GM23338 (cell line): ENCODE measurements at regions not wholly inside any gene's neighbourhood (a gene's known extent, or its start where the extent isn't known, plus 50 kb on each side); places are given as distances from the start of the nearest gene placed in this dataset.

Experiments
- CREB1 ChIP-seq: fragments of 250-450 bp; sonication (Bioruptor Pico); IDR thresholded peaks from 2 replicates; pipeline ENCODE4 v1.5.0; 2020; ENCODE audit warnings: low read depth, mild to moderate bottlenecking, moderate library complexity
- CTCF ChIP-seq, 2 experiments: fragments of 200-600 bp in 1 of 2; sonication (generic) in 1 of 2; conservative IDR thresholded peaks; 2 replicates each; pipeline versions ENCODE4 v1.5.1 to v1.6.1; 2016 to 2017; ENCODE audit warnings: antibody characterized with exemption in 2 of 2, low read depth in 2 of 2, mild to moderate bottlenecking in 2 of 2, moderate library complexity in 1 of 2
- ETS1 ChIP-seq: IDR thresholded peaks from 2 replicates; pipeline ENCODE4 v1.6.1; 2016; ENCODE audit warnings: antibody characterized with exemption
- EZH2 ChIP-seq: fragments of 200-600 bp; sonication (generic); IDR thresholded peaks from one replicate; pipeline ENCODE4 v1.8.0; 2017; ENCODE audit warnings: antibody characterized with exemption, mild to moderate bottlenecking, low read depth; ENCODE audit not compliant: unreplicated experiment
- EZH2phosphoT487 ChIP-seq: fragments of 200-600 bp; sonication (generic); IDR thresholded peaks from one replicate; pipeline ENCODE4 v1.8.1; 2018; ENCODE audit warnings: antibody characterized with exemption; ENCODE audit not compliant: unreplicated experiment
- JUNB ChIP-seq: IDR thresholded peaks from one replicate; pipeline ENCODE4 v1.6.1; 2016; ENCODE audit warnings: antibody characterized with exemption; ENCODE audit not compliant: unreplicated experiment
- NANOG ChIP-seq: IDR thresholded peaks from 2 replicates; pipeline ENCODE4 v1.6.1; 2016; ENCODE audit warnings: antibody characterized with exemption, borderline replicate concordance
- POLR2AphosphoS5 ChIP-seq: IDR thresholded peaks from 2 replicates; pipeline ENCODE4 v1.6.1; 2016; ENCODE audit warnings: antibody characterized with exemption, low read depth
- REST ChIP-seq: IDR thresholded peaks from one replicate; pipeline ENCODE4 v1.6.1; 2018; ENCODE audit warnings: antibody characterized with exemption; ENCODE audit not compliant: unreplicated experiment
- STAT1 ChIP-seq: IDR thresholded peaks from one replicate; pipeline ENCODE4 v1.6.1; 2016; ENCODE audit warnings: antibody characterized with exemption; ENCODE audit not compliant: unreplicated experiment
- ZNF114 ChIP-seq: fragments of 250-450 bp; sonication (Bioruptor Pico); IDR thresholded peaks from 2 replicates; pipeline ENCODE4 v1.5.0; 2020; ENCODE audit warnings: mild to moderate bottlenecking, moderate library complexity
- ZNF331 ChIP-seq: fragments of 250-450 bp; sonication (Bioruptor Pico); IDR thresholded peaks from 2 replicates; pipeline ENCODE4 v1.5.0; 2020; ENCODE audit warnings: low read depth, mild to moderate bottlenecking, moderate library complexity
- ZNF462 ChIP-seq: fragments of 250-450 bp; sonication (Bioruptor Pico); IDR thresholded peaks from 2 replicates; pipeline ENCODE4 v1.5.0; 2020; ENCODE audit warnings: mild to moderate bottlenecking, moderate library complexity

- no peak for TF ChIP-seq REST
- TF ChIP-seq EZH2: no peak
- no peak for TF ChIP-seq CTCF (conservative IDR thresholded peaks at IDR 0.05; ENCODE audit: low read depth in 2 of 2)
- no peak for TF ChIP-seq POLR2AphosphoS5
- TF ChIP-seq JUNB: no peak
- TF ChIP-seq EZH2phosphoT487: no peak
- no peak for TF ChIP-seq ZNF114 (CRISPR knock-in tag)
- no peak for TF ChIP-seq CREB1 (CRISPR knock-in tag)
- no peak for TF ChIP-seq ETS1
- TF ChIP-seq ZNF331 (CRISPR knock-in tag): no peak
- TF ChIP-seq NANOG: no peak
- TF ChIP-seq STAT1: no peak
- no peak for TF ChIP-seq ZNF462 (CRISPR knock-in tag)
These were observed 111.2 kb upstream of the FGF3 start for GRCh38 chr11:69930081-69931059.
